Mesendoderm (in vitro differentiated cells): ENCODE measurements at regions not wholly inside any gene's neighbourhood (a gene's known extent, or its start where the extent isn't known, plus 50 kb on each side); places are given as distances from the start of the nearest gene placed in this dataset.

Experiments used
- DNase-seq: peaks from one replicate; pipeline ENCODE4 v3.0.0; 2013
- H2AK5ac ChIP-seq: 2 replicates; pipeline ENCODE4 v1.6.1; 2013; ENCODE audit warnings: low read length, inconsistent platforms
- H2BK120ac ChIP-seq: 2 replicates; pipeline ENCODE4 v1.6.1; 2013; ENCODE audit warnings: low read depth, mild to moderate bottlenecking, low read length, moderate library complexity, mixed read lengths
- H2BK15ac ChIP-seq: replicated peaks from 2 replicates; pipeline ENCODE4 v1.6.1; 2013; ENCODE audit warnings: low read depth, mild to moderate bottlenecking, moderate library complexity
- H2BK5ac ChIP-seq: 2 replicates; pipeline ENCODE4 v1.6.1; 2013; ENCODE audit warnings: low read length, inconsistent platforms
- H3K18ac ChIP-seq: 2 replicates; pipeline ENCODE4 v1.6.1; 2013; ENCODE audit warnings: mild to moderate bottlenecking, low read length, mixed read lengths
- H3K23ac ChIP-seq: one replicate; pipeline ENCODE4 v1.6.1; 2013; ENCODE audit warnings: low read length
- H3K27ac ChIP-seq: 2 replicates; pipeline ENCODE4 v1.5.1; 2013; ENCODE audit warnings: low read depth, mild to moderate bottlenecking, inconsistent platforms, low read length, moderate library complexity
- H3K27me3 ChIP-seq: 2 replicates; pipeline ENCODE4 v1.6.1; 2013; ENCODE audit warnings: low read length, control low read depth, mild to moderate bottlenecking, inconsistent platforms; ENCODE audit not compliant: insufficient read depth, poor library complexity
- H3K36me3 ChIP-seq: 2 replicates; pipeline ENCODE4 v1.6.1; 2013; ENCODE audit warnings: low read length, inconsistent platforms; ENCODE audit not compliant: control insufficient read depth, insufficient read depth
- H3K4ac ChIP-seq: one replicate; pipeline ENCODE4 v1.6.1; 2013; ENCODE audit warnings: low read depth, mild to moderate bottlenecking, low read length, moderate library complexity
- H3K4me1 ChIP-seq: 2 replicates; pipeline ENCODE4 v1.6.1; 2013; ENCODE audit warnings: low read depth, low read length, inconsistent platforms; ENCODE audit not compliant: control insufficient read depth
- H3K4me2 ChIP-seq: 2 replicates; pipeline ENCODE4 v1.6.1; 2013; ENCODE audit warnings: low read length
- H3K4me3 ChIP-seq: 2 replicates; pipeline ENCODE4 v1.5.1; 2013; ENCODE audit warnings: mild to moderate bottlenecking, low read length
- H3K56ac ChIP-seq: one replicate; pipeline ENCODE4 v1.6.1; 2013; ENCODE audit warnings: low read length
- H3K79me1 ChIP-seq: 2 replicates; pipeline ENCODE4 v1.6.1; 2013; ENCODE audit warnings: low read length, inconsistent platforms
- H3K79me2 ChIP-seq: 2 replicates; pipeline ENCODE4 v1.6.1; 2013; ENCODE audit warnings: mild to moderate bottlenecking, low read length; ENCODE audit not compliant: control insufficient read depth, insufficient read depth
- H3K9ac ChIP-seq: 2 replicates; pipeline ENCODE4 v1.6.1; 2013; ENCODE audit warnings: low read length, inconsistent platforms
- H4K5ac ChIP-seq: one replicate; pipeline ENCODE4 v1.6.1; 2013; ENCODE audit warnings: low read length
- H4K8ac ChIP-seq: one replicate; pipeline ENCODE4 v1.6.1; 2013; ENCODE audit warnings: low read depth, mild to moderate bottlenecking, control low read depth, low read length, moderate library complexity
- WGBS: extraction: QIAGEN DNeasy Blood & Tissue Kit; methylation state at CpG from one replicate; pipeline ENCODE4 v1.1.7; 2013; ENCODE audit warnings: low lambda C conversion rate, missing lambda C conversion rate; ENCODE audit not compliant: insufficient coverage; ENCODE audit errors: extremely low coverage; 5-methylcytosine and 5-hydroxymethylcytosine counted together

- H3K4me3 ChIP-seq: no peak overlapping the region
- H3K36me3 ChIP-seq: no peaks in the 10 kb centered on the region
- no peaks in the 10 kb centered on the region for H3K79me2 ChIP-seq
- H3K4me1 ChIP-seq: no peaks in the 10 kb centered on the region
- H3K4me2 ChIP-seq: no peak overlapping the region
- no CpG with 5 or more reads among the region's 8 CpGs for WGBS
- no peak overlapping the region for H2AK5ac ChIP-seq
- H2BK15ac ChIP-seq: no peak overlapping the region
- no peak overlapping the region for H3K18ac ChIP-seq
- no peak overlapping the region for H3K56ac ChIP-seq
- H2BK120ac ChIP-seq: no peak overlapping the region
- H3K79me1 ChIP-seq: no peaks in the 10 kb centered on the region
- H4K8ac ChIP-seq: no peak overlapping the region
- DNase-seq: peak; percentile 50
- H3K9ac ChIP-seq: no peak overlapping the region
- H3K27ac ChIP-seq: no peak overlapping the region
- no peak overlapping the region for H3K4ac ChIP-seq
- no peaks in the 10 kb centered on the region for H3K27me3 ChIP-seq
- H2BK5ac ChIP-seq: no peak overlapping the region
- no peak overlapping the region for H4K5ac ChIP-seq
- no peak overlapping the region for H3K23ac ChIP-seq
Measured at GRCh38 chr13:59346999-59347723, 816.6 kb downstream of the DIAPH3 start.

- Histone ChIP-seq H4K5ac (no peak overlapping the region), H3K36me3 (no peaks in the 10 kb centered on the region), H3K4me2 (no peak overlapping the region), H3K4me3 (no peak overlapping the region), H3K79me1 (no peaks in the 10 kb centered on the region), H2BK5ac (no peak overlapping the region), H3K23ac (no peak overlapping the region), H3K9ac (no peak overlapping the region), H2AK5ac (no peak overlapping the region), H3K4ac (no peak overlapping the region), H3K79me2 (no peaks in the 10 kb centered on the region), H3K27me3 (no peaks in the 10 kb centered on the region), H3K4me1 (peaks cover 2% of the 10 kb centered on the region), H2BK15ac (no peak overlapping the region), H3K27ac (no peak overlapping the region), H3K18ac (no peak overlapping the region), H4K8ac (no peak overlapping the region), H3K56ac (no peak overlapping the region), H2BK120ac (no peak overlapping the region)
- no peak for DNase-seq
- no CpG with 5 or more reads among the region's 1 CpG for WGBS
Measured at GRCh38 chr13:59348617-59349016, 815.1 kb downstream of the DIAPH3 start.

DNA sequence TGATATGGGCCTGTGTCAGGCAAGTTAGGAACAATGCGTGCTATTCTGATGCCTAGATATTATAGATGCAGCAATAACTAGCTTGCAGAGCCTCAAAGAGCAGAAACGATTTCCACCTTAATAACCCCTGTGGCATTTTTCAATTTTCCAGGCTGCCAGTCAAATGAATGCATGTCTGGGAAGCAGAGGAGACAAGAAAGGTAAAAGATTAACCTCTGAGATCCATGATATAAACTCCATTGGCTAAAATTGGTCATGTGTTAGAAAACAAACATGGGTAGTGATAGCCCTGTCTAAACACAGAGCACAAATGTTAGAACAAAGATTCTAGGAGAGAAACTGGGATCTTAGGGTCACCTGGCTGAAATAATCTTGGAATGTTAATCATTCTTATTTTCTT is 811.1 kb downstream of the DIAPH3 start:
- WGBS: no CpG with 5 or more reads among the region's 2 CpGs
- Histone ChIP-seq H2BK15ac (no peak overlapping the region), H2BK5ac (no peak overlapping the region), H3K4me3 (no peak overlapping the region), H3K4me2 (no peak overlapping the region), H4K8ac (no peak overlapping the region), H2BK120ac (peak overlapping the region; percentile 67), H3K27ac (peak overlapping the region; percentile 63), H3K18ac (peak overlapping the region; percentile 60), H3K9ac (no peak overlapping the region), H4K5ac (no peak overlapping the region), H3K36me3 (no peaks in the 10 kb centered on the region), H3K4me1 (peaks cover 4% of the 10 kb centered on the region), H3K56ac (no peak overlapping the region), H3K27me3 (no peaks in the 10 kb centered on the region), H3K4ac (peak overlapping the region; percentile 12), H3K23ac (no peak overlapping the region), H3K79me1 (no peaks in the 10 kb centered on the region), H2AK5ac (no peak overlapping the region), H3K79me2 (no peaks in the 10 kb centered on the region)
- DNase-seq: peak; percentile 65

GRCh38 chr13:59354665-59355369 is 808.9 kb downstream of the DIAPH3 start:
- H3K27me3 ChIP-seq: no peaks in the 10 kb centered on the region
- DNase-seq: no peak
- H2BK120ac ChIP-seq: peak overlapping the region; percentile 92
- no peak overlapping the region for H3K23ac ChIP-seq
- no CpG with 5 or more reads among the region's 3 CpGs for WGBS
- H3K18ac ChIP-seq: peak overlapping the region; percentile 9
- H3K9ac ChIP-seq: no peak overlapping the region
- H4K5ac ChIP-seq: peak overlapping the region; percentile 79
- no peak overlapping the region for H3K4me3 ChIP-seq
- no peak overlapping the region for H4K8ac ChIP-seq
- H2BK5ac ChIP-seq: peak overlapping the region; percentile 99
- no peak overlapping the region for H3K4ac ChIP-seq
- H3K4me2 ChIP-seq: no peak overlapping the region
- H2BK15ac ChIP-seq: no peak overlapping the region
- peak overlapping the region; percentile 67 for H3K27ac ChIP-seq
- no peaks in the 10 kb centered on the region for H3K36me3 ChIP-seq
- H3K79me1 ChIP-seq: no peaks in the 10 kb centered on the region
- peaks cover 6% of the 10 kb centered on the region for H3K4me1 ChIP-seq
- peak overlapping the region; percentile 98 for H2AK5ac ChIP-seq
- H3K79me2 ChIP-seq: no peaks in the 10 kb centered on the region
- peak overlapping the region; percentile 59 for H3K56ac ChIP-seq

DNA sequence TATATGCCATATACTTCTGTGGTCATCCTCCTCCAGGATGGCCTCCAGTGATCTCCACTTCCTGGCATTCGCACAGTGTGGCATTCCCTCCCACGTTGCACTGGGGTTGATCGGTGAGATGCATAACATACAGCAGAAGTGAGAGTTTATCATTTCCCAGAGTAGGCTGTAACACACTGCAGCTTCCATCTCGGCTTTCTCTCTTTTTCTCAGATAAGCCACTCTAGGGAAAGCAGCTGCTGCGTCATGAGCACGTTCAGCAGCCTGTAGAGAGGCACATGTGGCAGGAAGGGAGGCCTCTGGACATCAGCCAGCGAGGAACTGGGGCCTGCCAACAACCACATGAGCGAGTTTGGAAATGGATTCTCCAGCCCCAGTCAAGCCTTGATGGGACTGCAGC is 807.1 kb downstream of the DIAPH3 start:
- Histone ChIP-seq H2AK5ac (no peak overlapping the region), H3K4me1 (peaks cover 6% of the 10 kb centered on the region), H3K23ac (no peak overlapping the region), H3K18ac (peak overlapping the region; percentile 24), H4K5ac (peak overlapping the region; percentile 41), H3K27me3 (no peaks in the 10 kb centered on the region), H3K56ac (peak overlapping the region; percentile 61), H3K9ac (peak overlapping the region; percentile 25), H3K4me3 (no peak overlapping the region), H3K79me1 (no peaks in the 10 kb centered on the region), H3K4ac (peak overlapping the region; percentile 98), H3K36me3 (no peaks in the 10 kb centered on the region), H2BK15ac (no peak overlapping the region), H2BK5ac (peak overlapping the region; percentile 91), H3K27ac (peak overlapping the region; percentile 52), H4K8ac (no peak overlapping the region), H2BK120ac (peak overlapping the region; percentile 79), H3K79me2 (no peaks in the 10 kb centered on the region), H3K4me2 (no peak overlapping the region)
- WGBS: no CpG with 5 or more reads among the region's 8 CpGs
- no peak for DNase-seq
